ENCODE measurements at regions not wholly inside any gene's neighbourhood (a gene's known extent, or its start where the extent isn't known, plus 50 kb on each side); places are given as distances from the start of the nearest gene placed in this dataset.
"Not testable (repeated sequence)": the region's sequence is repeated elsewhere in the genome, so short reads cannot be mapped to it uniquely, and the experiment has no call there.

GRCh38 chr10:124161601-124162000 is 68.2 kb upstream of the CHST15 start:
- DNase-seq = no peak

GRCh38 chr10:124160943-124161582 is 67.7 kb upstream of the CHST15 start:
- no peak for DNase-seq

- DNase-seq = no peak
Observed at GRCh38 chr10:124160176-124160575, 66.8 kb upstream of the CHST15 start.

DNA sequence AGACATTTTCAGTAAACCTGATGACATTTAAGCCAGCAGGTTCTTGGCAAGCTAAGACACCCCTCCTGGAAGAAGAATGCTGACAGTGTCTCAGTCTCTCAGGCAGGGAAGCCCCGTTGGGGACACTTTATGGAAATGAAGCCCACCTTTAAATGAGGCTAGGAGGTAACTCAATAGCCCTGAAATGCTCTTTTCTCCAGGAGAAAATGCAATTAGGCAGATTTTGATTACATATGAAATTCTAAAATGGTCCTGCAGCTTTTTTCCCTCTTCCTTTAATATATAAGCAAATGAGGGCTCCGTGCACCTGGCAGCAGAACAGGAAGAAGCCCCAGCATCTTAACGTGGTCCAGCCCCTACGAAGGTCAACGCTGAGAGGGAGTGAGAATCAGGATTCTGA is 65.8 kb upstream of the CHST15 start:
- DNase-seq = no peak

- DNase-seq = no peak
Observed at GRCh38 chr10:124158592-124158991, 65.2 kb upstream of the CHST15 start.

GRCh38 chr10:124157271-124157681 is 63.9 kb upstream of the CHST15 start:
- no peak for DNase-seq

GRCh38 chr10:124156524-124157260 is 63.3 kb upstream of the CHST15 start:
- DNase-seq = no peak

DNA sequence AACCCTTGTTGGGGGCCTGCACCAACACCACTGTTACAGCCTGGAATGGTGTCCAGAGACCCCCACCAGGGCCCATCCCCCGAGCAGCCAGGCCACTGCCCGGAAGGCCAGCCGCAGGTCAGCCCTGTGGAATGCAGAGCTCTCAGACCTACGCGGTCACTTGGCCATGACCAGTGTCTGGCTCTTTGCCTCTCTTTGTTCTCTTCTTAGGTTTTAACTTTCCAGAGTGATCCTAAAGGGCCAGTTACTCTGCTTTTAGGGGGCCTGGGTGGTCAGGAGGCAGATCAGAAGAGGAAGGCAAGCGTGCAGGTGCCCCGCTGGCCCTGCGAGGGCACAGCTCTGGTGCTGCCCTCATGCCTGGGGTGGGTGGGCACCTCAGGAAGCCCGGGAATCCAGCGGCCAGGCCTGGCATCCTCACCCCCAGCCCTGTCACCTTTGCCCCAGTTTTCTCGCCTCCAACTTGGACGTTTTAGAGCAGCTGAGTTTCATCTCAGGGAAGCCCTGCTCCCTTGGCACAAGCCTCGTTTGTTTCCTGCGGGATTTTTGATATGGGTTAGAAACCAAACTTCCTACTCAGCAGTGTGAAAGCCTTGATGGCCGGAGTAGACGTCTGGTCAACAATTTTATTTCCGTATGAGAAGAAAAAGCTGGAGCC is 62.5 kb upstream of the CHST15 start:
- no peak for DNase-seq

GRCh38 chr10:124153023-124153826 is 59.8 kb upstream of the CHST15 start:
- peak; percentile 44 for DNase-seq

DNA sequence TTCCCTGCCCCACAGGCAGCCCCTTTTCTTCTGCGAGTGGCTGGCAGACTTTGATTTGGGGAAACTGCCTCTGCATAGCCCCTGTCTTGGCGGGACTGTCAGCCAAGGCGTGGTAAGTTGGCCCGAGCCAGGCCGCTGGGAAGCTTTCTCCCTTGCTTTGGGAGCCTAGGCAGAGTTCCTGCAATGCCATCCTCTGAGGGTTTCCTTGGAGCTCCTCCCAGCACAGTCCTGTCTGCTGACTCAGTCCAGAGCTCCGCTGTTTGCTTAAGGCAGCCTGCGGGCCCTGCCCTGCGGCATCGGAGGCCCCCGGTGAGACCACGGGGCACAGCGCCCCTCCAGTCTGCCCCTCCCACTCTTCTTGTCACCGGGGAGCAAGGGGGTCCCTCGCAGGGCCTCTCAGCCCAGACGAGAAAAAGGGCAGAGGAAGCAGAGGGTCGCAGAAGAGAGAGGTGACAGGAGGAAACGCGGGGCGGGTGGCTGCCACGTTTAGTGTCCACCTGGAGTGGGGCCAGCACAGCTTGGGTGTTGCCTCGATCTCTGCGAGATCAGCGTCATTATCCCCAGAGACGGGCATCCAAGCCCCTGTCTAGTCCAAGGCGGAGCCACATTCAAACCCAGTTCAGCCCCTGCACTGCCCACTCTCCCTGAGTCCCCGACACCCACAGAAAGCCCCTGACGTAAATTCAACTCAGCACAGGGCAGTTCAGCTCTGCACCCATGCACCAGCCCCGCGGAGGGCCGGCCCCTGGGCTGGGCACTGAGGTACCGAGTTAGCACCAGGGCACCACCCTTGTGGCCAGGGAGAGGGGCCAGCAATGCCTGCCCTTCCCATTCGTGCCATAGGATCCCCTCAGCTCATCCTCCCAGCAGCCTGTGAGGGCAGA is 59.0 kb upstream of the CHST15 start:
- no peak for DNase-seq

- no peak for DNase-seq
Observed at GRCh38 chr10:124151466-124152095, 58.2 kb upstream of the CHST15 start.

- no peak for DNase-seq
Observed at GRCh38 chr10:124150807-124151417, 57.5 kb upstream of the CHST15 start.

DNA sequence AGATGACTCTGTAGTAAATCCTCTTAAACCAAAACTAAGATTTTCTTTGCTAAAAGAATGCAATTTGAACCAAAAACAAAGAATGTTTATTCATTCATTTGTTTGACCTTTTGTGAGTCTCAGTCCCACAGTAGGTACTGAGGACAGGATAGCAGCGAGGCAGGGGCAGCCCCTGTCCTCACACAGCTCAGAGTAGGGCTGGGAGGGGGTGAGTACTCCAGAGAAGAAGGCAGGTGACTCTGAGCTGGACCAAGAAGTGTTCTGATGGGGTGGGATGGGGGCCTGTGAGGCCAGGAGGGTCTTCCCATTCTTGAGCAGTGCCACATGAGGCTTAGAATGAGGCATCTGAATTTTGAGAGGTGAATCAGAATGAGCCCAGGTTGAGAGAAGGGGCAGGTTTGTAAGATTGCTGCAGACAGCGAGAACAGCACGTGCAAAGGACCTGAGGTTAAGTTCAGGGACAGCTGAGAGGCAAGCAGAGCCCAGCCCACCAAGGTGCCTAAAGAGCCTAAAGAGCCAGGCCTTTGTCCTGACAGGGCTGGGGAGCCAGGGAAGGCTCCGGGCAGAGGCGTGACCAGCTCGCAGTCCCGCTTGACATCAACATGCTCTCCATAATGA is 56.9 kb upstream of the CHST15 start:
- DNase-seq = no peak

- no peak for DNase-seq
Observed at GRCh38 chr10:124149189-124150042, 56.0 kb upstream of the CHST15 start.

DNA sequence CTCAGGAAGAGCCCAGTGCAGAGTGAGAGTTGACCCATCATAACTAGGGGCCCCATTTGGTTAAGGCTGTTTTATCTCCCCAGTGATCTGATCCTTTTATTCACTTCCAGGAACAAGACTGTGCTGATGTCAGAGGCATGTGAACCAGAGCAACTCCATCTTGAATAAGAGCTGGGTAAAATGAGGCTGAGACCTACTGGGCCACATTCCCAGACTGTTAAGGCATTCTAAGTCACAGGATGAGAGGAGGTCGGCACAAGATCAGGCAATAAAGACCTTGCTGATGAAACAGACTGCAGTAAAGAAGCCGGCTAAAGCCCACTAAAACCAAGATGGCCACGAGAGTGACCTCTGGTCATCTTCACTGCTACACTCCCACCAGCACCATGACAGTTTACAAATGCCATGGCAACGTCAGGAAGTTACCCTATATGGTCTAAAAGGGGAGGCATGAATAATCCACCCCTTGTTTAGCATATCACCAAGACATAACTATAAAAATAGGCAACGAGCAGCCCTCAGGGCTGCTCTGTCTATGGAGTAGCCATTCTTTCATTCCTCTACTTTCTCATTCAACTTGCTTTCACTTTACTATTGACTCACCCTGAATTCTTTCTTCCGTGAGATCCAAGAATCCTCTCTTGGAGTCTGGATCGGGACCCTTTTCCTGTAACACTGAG is 55.3 kb upstream of the CHST15 start:
- not testable (repeated sequence) for DNase-seq

GRCh38 chr10:124146483-124146882 is 53.1 kb upstream of the CHST15 start:
- DNase-seq = no peak

DNA sequence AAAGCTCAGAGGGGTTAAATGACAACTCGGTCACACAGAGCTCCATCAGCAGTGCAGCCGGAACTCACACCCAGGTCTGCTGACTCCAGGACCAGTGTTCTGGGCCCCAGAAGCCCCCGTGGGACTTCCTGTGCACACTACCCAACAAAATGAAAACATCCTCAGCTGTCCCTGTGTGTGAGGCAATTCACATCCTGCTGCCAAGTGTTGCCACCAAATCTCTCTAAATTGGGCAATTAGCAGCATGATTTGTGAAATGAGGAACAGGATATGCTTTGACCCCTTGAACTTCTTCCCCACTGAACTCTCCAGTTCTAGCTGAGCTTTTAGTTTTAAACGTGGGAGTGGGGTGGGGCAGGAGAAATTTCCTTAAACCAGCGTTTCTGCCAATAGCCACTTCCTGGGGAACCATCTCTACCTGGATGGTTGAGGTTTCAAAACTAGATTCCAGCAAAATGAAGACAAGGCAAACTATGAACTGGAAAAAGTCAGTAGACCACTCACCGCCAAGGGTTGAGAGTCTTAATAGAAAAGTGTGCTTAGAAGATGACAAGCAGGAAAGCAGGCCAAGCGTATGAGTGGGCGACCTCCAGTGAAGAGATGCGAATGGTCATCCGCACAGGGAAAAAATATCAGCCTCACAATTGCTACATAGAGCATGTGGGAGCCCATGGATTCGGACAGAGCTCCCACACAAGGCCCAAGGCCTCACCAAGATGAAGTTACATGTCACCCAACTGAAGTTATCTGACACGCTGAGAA is 51.9 kb upstream of the CHST15 start:
- no peak for DNase-seq

GRCh38 chr10:124144536-124144935 is 51.1 kb upstream of the CHST15 start:
- DNase-seq = no peak
